Right atrium auricular region (tissue), 2 donors: ENCODE measurements at regions not wholly inside any gene's neighbourhood (a gene's known extent, or its start where the extent isn't known, plus 50 kb on each side); places are given as distances from the start of the nearest gene placed in this dataset.
"Not testable (repeated sequence)": the region's sequence is repeated elsewhere in the genome, so short reads cannot be mapped to it uniquely, and the experiment has no call there.

ENCODE experiments used
- DNase-seq: peaks from one replicate; pipeline ENCODE4 v3.0.0-alpha.2; 2019; ENCODE audit warnings: low spot score
- H3K27ac ChIP-seq, 2 donors: fragments of 200-600 bp; sonication (generic); 1 replicate in 1 of 2; 2 replicates in 1 of 2; pipeline ENCODE4 v1.5.1; 2016 to 2019
- H3K27me3 ChIP-seq, 2 donors: fragments of 200-600 bp; sonication (generic); one replicate each; pipeline versions ENCODE4 v1.5.1 to v1.6.0; 2017 to 2019
- H3K36me3 ChIP-seq: fragments of 200-600 bp; sonication (generic); one replicate; pipeline ENCODE4 v1.5.1; 2016
- H3K4me1 ChIP-seq, 2 donors: fragments of 200-600 bp; sonication (generic); one replicate each; pipeline versions ENCODE4 v1.5.1 to v1.6.0; 2017 to 2019
- H3K4me3 ChIP-seq, 2 donors: fragments of 200-600 bp; sonication (generic); 1 replicate in 1 of 2; 2 replicates in 1 of 2; pipeline ENCODE4 v1.5.1; 2017 to 2019; ENCODE audit warnings: mild to moderate bottlenecking in 1 of 2, moderate library complexity in 1 of 2
- H3K9me3 ChIP-seq, 2 donors: fragments of 200-600 bp; sonication (generic); one replicate each; pipeline ENCODE4 v1.5.1; 2019
- TF ChIP-seq, protein P1 (sequence below), 2 donors: fragments of 200-600 bp; sonication (generic); IDR thresholded peaks; one replicate each; pipeline ENCODE4 v1.5.1; 2019; ENCODE audit warnings: antibody characterized with exemption in 2 of 2

DNA sequence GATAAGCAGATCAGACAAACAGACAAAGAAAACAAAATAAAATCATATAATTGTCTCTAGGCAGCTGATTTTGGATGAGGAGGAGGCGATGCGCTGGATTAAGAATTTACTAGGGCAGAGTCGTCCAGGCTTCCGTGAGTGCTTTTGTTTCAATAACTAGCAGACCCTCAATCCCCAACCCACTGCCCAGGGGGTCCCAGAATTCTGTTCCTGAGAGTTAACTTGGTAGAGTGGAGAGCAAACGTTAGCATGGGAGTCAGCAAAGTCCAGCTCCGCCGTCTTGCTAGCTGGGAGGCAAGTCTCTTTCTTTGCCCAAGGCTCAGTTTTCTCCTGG is 95.5 kb upstream of the TBX5 start:
- Histone ChIP-seq H3K9me3 (no peaks in the 10 kb centered on the region), H3K27ac (no peak overlapping the region), H3K4me3 (no peak overlapping the region), H3K27me3 (no peaks in the 10 kb centered on the region), H3K4me1 (no peaks in the 10 kb centered on the region), H3K36me3 (no peaks in the 10 kb centered on the region)
- TF ChIP-seq, protein P1, sequence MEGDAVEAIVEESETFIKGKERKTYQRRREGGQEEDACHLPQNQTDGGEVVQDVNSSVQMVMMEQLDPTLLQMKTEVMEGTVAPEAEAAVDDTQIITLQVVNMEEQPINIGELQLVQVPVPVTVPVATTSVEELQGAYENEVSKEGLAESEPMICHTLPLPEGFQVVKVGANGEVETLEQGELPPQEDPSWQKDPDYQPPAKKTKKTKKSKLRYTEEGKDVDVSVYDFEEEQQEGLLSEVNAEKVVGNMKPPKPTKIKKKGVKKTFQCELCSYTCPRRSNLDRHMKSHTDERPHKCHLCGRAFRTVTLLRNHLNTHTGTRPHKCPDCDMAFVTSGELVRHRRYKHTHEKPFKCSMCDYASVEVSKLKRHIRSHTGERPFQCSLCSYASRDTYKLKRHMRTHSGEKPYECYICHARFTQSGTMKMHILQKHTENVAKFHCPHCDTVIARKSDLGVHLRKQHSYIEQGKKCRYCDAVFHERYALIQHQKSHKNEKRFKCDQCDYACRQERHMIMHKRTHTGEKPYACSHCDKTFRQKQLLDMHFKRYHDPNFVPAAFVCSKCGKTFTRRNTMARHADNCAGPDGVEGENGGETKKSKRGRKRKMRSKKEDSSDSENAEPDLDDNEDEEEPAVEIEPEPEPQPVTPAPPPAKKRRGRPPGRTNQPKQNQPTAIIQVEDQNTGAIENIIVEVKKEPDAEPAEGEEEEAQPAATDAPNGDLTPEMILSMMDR (IDR thresholded peaks at IDR 0.05): no peak
- DNase-seq: no peak

DNA sequence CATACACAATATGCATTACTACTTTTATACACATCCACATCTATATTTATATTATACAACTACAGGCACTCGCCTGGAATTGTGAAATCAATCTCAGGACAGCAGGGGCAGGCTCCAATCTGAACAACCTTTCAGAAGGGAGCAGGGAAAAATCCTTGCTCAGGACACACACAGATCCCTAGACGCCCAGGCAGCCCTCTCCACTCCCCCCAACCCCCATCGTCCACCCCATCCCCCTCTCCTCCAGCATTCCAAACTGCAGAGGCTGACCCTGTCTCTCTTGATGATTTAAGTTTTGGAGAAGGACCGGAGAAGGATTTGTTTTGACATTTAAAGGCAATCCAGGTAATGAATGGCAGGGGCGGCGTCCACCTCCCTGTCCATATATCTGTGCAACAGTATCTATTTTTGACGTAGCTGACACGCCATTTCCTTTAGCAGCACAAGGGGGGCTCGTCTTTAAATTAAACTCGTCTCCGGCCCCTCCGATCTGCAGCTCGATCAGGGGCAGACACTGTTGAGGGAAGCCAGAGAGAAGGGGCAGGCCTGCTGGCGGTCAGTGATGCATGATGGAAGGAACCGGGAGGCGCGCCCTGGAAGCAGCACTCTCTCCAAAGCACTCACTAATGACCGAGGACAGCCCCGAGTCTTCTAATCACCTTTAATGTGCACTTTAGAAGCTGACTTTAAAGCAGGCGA is 95.0 kb upstream of the TBX5 start:
- TF ChIP-seq, protein P1 (IDR thresholded peaks at IDR 0.05): no peak
- no peak overlapping the region for H3K4me3 ChIP-seq
- no peak overlapping the region for H3K27ac ChIP-seq
- DNase-seq: no peak
- no peaks in the 10 kb centered on the region for H3K9me3 ChIP-seq
- H3K4me1 ChIP-seq: no peaks in the 10 kb centered on the region
- H3K27me3 ChIP-seq: no peaks in the 10 kb centered on the region
- no peaks in the 10 kb centered on the region for H3K36me3 ChIP-seq

DNA sequence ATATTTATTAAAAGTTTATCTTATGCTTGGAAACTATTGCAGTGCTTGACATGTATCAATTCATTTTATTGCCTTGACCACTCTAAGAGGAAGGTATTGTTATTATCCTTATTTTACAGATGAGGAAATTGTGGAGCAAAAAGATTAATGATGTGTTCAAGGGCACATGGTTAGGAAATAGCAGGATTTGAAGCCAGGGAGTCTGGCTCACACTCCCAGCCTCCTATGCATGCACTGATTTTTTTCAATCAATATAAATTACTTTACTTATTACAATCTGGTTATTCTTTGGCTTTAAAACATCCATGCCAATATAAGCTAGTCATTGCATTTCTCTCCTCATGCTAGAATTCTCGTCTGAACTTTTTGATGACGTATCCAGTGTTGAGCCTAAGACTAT is 94.2 kb upstream of the TBX5 start:
- TF ChIP-seq, protein P1 (IDR thresholded peaks at IDR 0.05): no peak
- Histone ChIP-seq H3K27me3 (no peaks in the 10 kb centered on the region), H3K4me1 (no peaks in the 10 kb centered on the region), H3K4me3 (no peak overlapping the region), H3K27ac (no peak overlapping the region), H3K36me3 (no peaks in the 10 kb centered on the region), H3K9me3 (no peaks in the 10 kb centered on the region)
- DNase-seq: no peak

DNA sequence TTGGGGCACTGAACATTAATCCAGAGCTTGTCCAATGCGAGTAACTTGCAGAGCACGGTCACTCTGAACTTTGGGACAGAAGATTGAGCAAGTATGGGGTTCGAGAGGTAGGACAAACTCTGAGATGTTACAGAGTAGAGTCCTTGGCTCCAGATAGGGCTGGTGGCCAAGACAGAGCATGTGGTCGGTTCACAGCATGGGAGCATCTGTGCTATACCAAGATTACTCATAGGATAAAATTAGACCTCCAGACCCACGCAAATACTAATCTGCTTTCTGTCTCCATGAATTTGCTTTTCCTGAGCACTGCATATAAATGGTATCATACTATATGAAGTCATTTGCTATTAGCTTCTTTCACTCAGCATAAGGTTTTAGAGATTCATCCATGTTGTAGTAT is 93.4 kb upstream of the TBX5 start:
- no peak for DNase-seq
- Histone ChIP-seq H3K27me3 (no peaks in the 10 kb centered on the region), H3K36me3 (no peaks in the 10 kb centered on the region), H3K4me3 (no peak overlapping the region), H3K9me3 (no peaks in the 10 kb centered on the region), H3K27ac (no peak overlapping the region), H3K4me1 (no peaks in the 10 kb centered on the region)
- TF ChIP-seq, protein P1 (IDR thresholded peaks at IDR 0.05): no peak

DNA sequence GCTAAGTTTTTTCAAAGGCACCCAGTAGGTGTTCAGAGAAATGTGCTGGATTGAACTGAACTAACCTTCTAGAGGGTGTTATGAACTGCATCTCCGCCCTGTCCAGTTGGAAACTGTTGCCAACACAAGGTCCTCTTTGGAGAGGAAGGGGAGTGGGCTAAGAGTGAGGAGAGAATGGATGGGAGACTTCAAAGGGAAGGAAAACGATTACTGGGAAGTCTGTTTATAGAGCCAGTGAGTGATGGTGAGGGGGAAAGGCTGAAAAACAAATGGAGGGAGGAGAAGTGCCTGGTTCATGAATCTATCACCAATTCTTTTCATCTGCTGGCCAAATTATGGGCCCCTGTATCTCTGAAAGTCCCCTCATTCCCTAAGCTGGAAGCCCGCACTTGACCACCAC is 86.0 kb upstream of the TBX5 start:
- Histone ChIP-seq H3K36me3 (no peaks in the 10 kb centered on the region), H3K4me1 (no peaks in the 10 kb centered on the region), H3K27ac (no peak overlapping the region), H3K9me3 (no peaks in the 10 kb centered on the region), H3K4me3 (no peak overlapping the region), H3K27me3 (no peaks in the 10 kb centered on the region)
- TF ChIP-seq, protein P1 (IDR thresholded peaks at IDR 0.05): no peak
- DNase-seq: no peak

DNA sequence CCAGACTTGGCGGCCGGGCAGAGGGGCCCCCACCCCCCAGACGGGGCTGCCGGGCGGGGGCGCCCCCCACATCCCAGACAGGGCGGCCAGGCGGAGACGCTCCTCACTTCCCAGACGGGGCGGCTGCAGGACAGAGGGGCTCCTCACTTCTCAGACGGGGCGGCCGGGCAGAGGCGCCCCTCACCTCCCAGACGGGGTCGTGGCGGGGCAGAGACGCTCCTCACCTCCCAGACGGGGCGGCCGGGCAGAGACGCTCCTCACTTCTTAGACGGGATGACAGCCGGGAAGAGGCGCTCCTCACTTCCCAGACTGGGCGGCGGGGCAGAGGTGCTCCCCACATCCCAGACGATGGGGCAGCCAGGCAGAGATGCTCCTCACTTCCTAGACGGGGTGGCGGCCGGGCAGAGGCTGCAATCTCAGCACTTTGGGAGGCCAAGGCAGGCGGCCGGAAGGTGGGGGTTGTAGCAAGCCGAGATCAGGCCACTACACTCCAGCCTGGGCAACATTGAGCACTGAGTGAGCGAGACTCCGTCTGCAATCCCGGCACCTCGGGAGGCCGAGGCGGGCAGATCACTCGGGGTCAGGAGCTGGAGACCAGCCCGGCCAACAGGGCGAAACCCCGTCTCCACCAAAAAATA is 79.0 kb upstream of the TBX5 start:
- H3K27ac ChIP-seq, H3K9me3 ChIP-seq, H3K36me3 ChIP-seq, DNase-seq, H3K27me3 ChIP-seq, H3K4me3 ChIP-seq: not testable (repeated sequence)
- peaks cover 0 to 14% of the 10 kb centered on the region in 2 donors for H3K4me1 ChIP-seq
